ENCODE measurements at regions not wholly inside any gene's neighbourhood (a gene's known extent, or its start where the extent isn't known, plus 50 kb on each side); places are given as distances from the start of the nearest gene placed in this dataset.
"Not testable (repeated sequence)": the region's sequence is repeated elsewhere in the genome, so short reads cannot be mapped to it uniquely, and the experiment has no call there.

DNA sequence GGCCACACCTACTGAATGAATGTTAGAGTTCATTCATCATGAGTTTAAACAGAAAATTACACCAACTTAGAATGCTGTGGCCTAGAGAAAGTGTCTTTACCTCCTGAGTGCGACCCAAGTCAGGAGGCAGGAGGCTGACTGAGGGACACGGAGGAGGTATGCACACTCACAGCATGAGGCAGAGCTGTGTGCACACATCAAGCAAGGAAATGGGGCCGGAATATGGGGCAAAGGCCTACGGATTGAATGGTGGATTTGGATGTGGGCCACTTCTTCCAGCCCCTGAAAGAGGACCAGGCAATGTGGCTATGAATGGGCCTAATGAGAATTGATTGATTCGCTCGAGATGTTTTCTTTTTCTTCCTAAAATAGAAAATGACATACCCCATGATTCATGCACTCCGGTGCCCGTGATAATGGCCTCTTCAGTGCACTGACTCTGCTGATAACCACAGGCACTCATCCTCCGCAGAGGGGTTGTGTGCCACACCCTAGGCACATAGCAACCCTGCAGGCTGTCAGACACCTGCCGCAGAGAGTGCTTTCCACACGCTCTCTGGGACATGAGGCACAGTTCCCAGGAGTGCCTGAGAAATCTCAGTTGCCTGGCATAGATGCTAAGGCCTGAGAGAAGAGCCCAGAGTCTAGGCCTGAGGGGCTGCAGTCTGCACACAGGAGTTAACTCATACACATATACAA is 155.5 kb downstream of the GLUL start:
- Histone ChIP-seq H3K27ac (ENCODE audit: low read length) (peak overlapping the region; percentile 68), H3K9me3 (replicated peaks; ENCODE audit: control insufficient read depth, low read depth, low read length) (no peaks in the 10 kb centered on the region), H3K4me1 (ENCODE audit: control insufficient read depth, insufficient read depth, low read length) (peaks cover 22% of the 10 kb centered on the region), H3K27me3 (ENCODE audit: control insufficient read depth, insufficient read depth, low read length) (no peaks in the 10 kb centered on the region), H3K4me3 (ENCODE audit: low read length) (no peak overlapping the region), H3K36me3 (ENCODE audit: control insufficient read depth, insufficient read depth, low read length) (no peaks in the 10 kb centered on the region)
- DNase-seq, result peak; percentile 43
- 77% methylated on average over 7 of the region's 11 CpGs for WGBS (ENCODE audit: insufficient coverage)

- peak overlapping the region; percentile 68 for H3K27ac ChIP-seq (ENCODE audit: low read length)
- 57% methylated on average over 1 of the region's 2 CpGs for WGBS (ENCODE audit: insufficient coverage)
- no peaks in the 10 kb centered on the region for H3K27me3 ChIP-seq (ENCODE audit: control insufficient read depth, insufficient read depth, low read length)
- H3K36me3 ChIP-seq (ENCODE audit: control insufficient read depth, insufficient read depth, low read length), result no peaks in the 10 kb centered on the region
- DNase-seq, result no peak
- H3K4me1 ChIP-seq (ENCODE audit: control insufficient read depth, insufficient read depth, low read length), result peaks cover 22% of the 10 kb centered on the region
- H3K4me3 ChIP-seq (ENCODE audit: low read length), result no peak overlapping the region
- H3K9me3 ChIP-seq (replicated peaks; ENCODE audit: control insufficient read depth, low read depth, low read length), result no peaks in the 10 kb centered on the region
Observed at GRCh38 chr1:182235604-182235951, 156.0 kb downstream of the GLUL start.

DNA sequence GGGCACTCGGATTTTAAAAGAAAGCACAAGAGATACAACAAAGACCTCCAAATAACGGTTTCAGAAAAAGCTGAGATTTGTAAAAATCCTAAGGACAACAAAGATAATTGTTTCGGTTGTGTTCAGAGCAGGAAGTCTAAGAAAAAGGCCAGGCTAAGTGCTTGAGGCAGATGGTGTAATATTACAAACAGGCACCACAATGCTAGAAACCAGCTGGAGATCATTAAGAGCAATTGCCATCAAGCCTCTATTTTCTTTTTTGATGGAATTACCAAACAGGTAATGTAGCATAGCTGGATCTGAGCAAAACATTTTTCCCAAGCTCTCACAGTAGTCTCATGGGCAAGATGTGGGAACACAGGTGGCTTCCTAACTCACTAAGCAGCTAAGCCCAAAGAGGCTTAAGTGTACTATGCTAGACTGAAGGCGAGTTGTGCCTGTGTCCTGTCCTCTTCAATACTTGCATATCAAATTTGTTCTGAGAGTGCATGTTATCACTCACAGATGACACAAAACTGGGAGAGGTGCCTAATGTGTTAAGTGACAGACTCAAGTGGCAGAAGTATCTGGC is 161.6 kb downstream of the GLUL start:
- H3K27me3 ChIP-seq (ENCODE audit: control insufficient read depth, insufficient read depth, low read length), result no peaks in the 10 kb centered on the region
- peak overlapping the region; percentile 74 for H3K27ac ChIP-seq (ENCODE audit: low read length)
- H3K4me1 ChIP-seq (ENCODE audit: control insufficient read depth, insufficient read depth, low read length), result peaks cover 20% of the 10 kb centered on the region
- WGBS (ENCODE audit: insufficient coverage), result 22% methylated on average over 1 of the region's 4 CpGs
- no peaks in the 10 kb centered on the region for H3K9me3 ChIP-seq (replicated peaks; ENCODE audit: control insufficient read depth, low read depth, low read length)
- H3K36me3 ChIP-seq (ENCODE audit: control insufficient read depth, insufficient read depth, low read length), result no peaks in the 10 kb centered on the region
- H3K4me3 ChIP-seq (ENCODE audit: low read length), result no peak overlapping the region
- peak; percentile 81 for DNase-seq

- Histone ChIP-seq H3K4me3 (ENCODE audit: low read length) (no peak overlapping the region), H3K4me1 (ENCODE audit: control insufficient read depth, insufficient read depth, low read length) (peaks cover 17% of the 10 kb centered on the region), H3K27me3 (ENCODE audit: control insufficient read depth, insufficient read depth, low read length) (no peaks in the 10 kb centered on the region), H3K9me3 (replicated peaks; ENCODE audit: control insufficient read depth, low read depth, low read length) (no peaks in the 10 kb centered on the region), H3K27ac (ENCODE audit: low read length) (peak overlapping the region; percentile 74), H3K36me3 (ENCODE audit: control insufficient read depth, insufficient read depth, low read length) (no peaks in the 10 kb centered on the region)
- no peak for DNase-seq
- WGBS (ENCODE audit: insufficient coverage), result no CpG with 5 or more reads among the region's 4 CpGs
Observed at GRCh38 chr1:182229451-182229850, 162.1 kb downstream of the GLUL start.

DNA sequence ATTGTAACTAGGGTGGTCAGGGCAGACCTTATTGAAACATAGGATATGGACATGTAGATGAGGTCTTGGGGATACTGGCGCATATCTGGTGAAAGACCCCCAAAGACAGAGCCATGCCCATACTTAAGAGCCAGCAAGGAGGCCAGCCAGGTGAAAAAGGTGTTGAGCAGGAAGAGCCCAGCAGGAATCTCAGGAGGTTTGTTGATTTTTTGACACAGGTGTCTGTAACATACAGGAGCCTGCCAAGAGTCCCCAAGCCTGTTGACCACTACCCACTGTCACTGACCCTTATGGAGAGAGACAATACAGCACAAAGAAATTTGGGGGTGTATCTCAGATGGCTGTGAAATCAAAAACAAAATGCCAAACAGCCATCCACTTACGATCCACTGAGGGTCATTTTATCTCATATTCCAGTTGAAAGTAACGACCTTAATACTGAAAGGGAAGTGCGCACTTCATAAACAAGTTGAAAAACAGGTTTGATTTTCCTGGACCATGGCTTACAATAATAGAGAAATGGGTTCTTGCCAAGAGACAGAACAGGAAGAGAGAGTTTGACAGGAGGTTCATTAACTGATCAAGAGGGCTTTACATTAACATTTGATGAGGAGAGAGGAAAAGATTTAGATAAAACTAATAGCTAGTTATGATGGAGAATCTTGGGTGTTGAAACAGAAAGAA is 163.6 kb downstream of the GLUL start:
- Histone ChIP-seq H3K36me3 (ENCODE audit: control insufficient read depth, insufficient read depth, low read length) (no peaks in the 10 kb centered on the region), H3K9me3 (replicated peaks; ENCODE audit: control insufficient read depth, low read depth, low read length) (no peaks in the 10 kb centered on the region), H3K4me1 (ENCODE audit: control insufficient read depth, insufficient read depth, low read length) (peaks cover 17% of the 10 kb centered on the region), H3K4me3 (ENCODE audit: low read length) (no peak overlapping the region), H3K27me3 (ENCODE audit: control insufficient read depth, insufficient read depth, low read length) (no peaks in the 10 kb centered on the region), H3K27ac (ENCODE audit: low read length) (no peak overlapping the region)
- no peak for DNase-seq
- WGBS (ENCODE audit: insufficient coverage), result 45% methylated on average over 2 of the region's 4 CpGs

DNA sequence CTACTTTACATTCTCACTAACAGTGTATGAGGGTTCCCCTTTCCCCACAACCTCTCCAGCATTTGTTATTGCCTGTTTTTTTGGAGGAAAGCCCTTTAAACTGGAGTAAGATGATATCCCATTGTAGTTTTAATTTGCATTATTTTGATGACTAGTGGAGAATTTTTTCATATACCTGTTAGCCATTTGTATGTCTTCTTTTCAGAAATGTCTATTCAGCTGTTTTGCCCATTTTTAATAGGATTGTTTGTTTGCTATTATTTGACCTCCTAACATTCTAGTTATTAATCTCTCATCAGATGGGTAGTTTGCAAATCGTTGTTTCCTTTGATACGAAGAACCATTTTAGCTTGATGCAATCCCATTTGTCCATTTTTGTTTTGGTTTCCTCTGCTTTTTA is 165.0 kb downstream of the GLUL start:
- no peak for DNase-seq
- H3K36me3 ChIP-seq (ENCODE audit: control insufficient read depth, insufficient read depth, low read length), result no peaks in the 10 kb centered on the region
- H3K4me1 ChIP-seq (ENCODE audit: control insufficient read depth, insufficient read depth, low read length), result peaks cover 8% of the 10 kb centered on the region
- H3K9me3 ChIP-seq (replicated peaks; ENCODE audit: control insufficient read depth, low read depth, low read length), result peaks cover 3% of the 10 kb centered on the region
- H3K27me3 ChIP-seq (ENCODE audit: control insufficient read depth, insufficient read depth, low read length), result no peaks in the 10 kb centered on the region
- H3K27ac ChIP-seq (ENCODE audit: low read length), result no peak overlapping the region
- no peak overlapping the region for H3K4me3 ChIP-seq (ENCODE audit: low read length)
- no CpG with 5 or more reads among the region's 2 CpGs for WGBS (ENCODE audit: insufficient coverage)

DNA sequence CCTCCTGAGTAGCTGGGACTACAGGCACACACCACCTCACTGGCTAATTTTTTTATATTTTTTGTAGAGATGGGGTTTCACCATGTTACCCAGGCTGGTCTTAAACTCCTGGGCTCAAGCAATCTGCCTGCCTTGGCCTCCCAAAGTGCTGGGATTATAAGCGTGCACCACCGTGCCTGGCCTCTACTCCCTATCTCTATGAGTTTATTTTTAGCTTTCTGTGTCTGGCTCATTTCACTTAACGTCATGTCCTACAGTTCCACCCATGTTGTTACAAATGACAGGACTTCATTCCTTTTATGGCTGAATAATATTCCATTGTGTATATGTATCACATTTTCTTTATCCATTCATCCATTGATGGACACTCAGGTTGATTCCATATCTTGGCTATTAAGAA is 164.2 kb upstream of the ZNF648 start:
- H3K27me3 ChIP-seq (ENCODE audit: control insufficient read depth, insufficient read depth, low read length); H3K27ac ChIP-seq (ENCODE audit: low read length); DNase-seq; H3K4me1 ChIP-seq (ENCODE audit: control insufficient read depth, insufficient read depth, low read length); H3K4me3 ChIP-seq (ENCODE audit: low read length); H3K9me3 ChIP-seq (replicated peaks; ENCODE audit: control insufficient read depth, low read depth, low read length); H3K36me3 ChIP-seq (ENCODE audit: control insufficient read depth, insufficient read depth, low read length): not testable (repeated sequence)
- WGBS (ENCODE audit: insufficient coverage), result 80% methylated on average over 1 of the region's 3 CpGs

- H3K4me1 ChIP-seq (ENCODE audit: control insufficient read depth, insufficient read depth, low read length); DNase-seq; H3K36me3 ChIP-seq (ENCODE audit: control insufficient read depth, insufficient read depth, low read length); H3K4me3 ChIP-seq (ENCODE audit: low read length); H3K9me3 ChIP-seq (replicated peaks; ENCODE audit: control insufficient read depth, low read depth, low read length); H3K27ac ChIP-seq (ENCODE audit: low read length); H3K27me3 ChIP-seq (ENCODE audit: control insufficient read depth, insufficient read depth, low read length): not testable (repeated sequence)
- WGBS (ENCODE audit: insufficient coverage), result no CpG with 5 or more reads among the region's 2 CpGs
Observed at GRCh38 chr1:182221990-182222389, 160.5 kb upstream of the ZNF648 start.

GRCh38 chr1:182221367-182221766 is 159.9 kb upstream of the ZNF648 start:
- DNase-seq; H3K27ac ChIP-seq (ENCODE audit: low read length); H3K36me3 ChIP-seq (ENCODE audit: control insufficient read depth, insufficient read depth, low read length); H3K4me1 ChIP-seq (ENCODE audit: control insufficient read depth, insufficient read depth, low read length); H3K4me3 ChIP-seq (ENCODE audit: low read length); H3K9me3 ChIP-seq (replicated peaks; ENCODE audit: control insufficient read depth, low read depth, low read length); H3K27me3 ChIP-seq (ENCODE audit: control insufficient read depth, insufficient read depth, low read length): not testable (repeated sequence)
- no CpG with 5 or more reads among the region's 1 CpG for WGBS (ENCODE audit: insufficient coverage)

GRCh38 chr1:182217967-182218366 is 156.5 kb upstream of the ZNF648 start:
- Histone ChIP-seq H3K4me1 (ENCODE audit: control insufficient read depth, insufficient read depth, low read length) (peaks cover 4% of the 10 kb centered on the region), H3K27ac (ENCODE audit: low read length) (no peak overlapping the region), H3K9me3 (replicated peaks; ENCODE audit: control insufficient read depth, low read depth, low read length) (peaks cover 3% of the 10 kb centered on the region), H3K36me3 (ENCODE audit: control insufficient read depth, insufficient read depth, low read length) (no peaks in the 10 kb centered on the region), H3K27me3 (ENCODE audit: control insufficient read depth, insufficient read depth, low read length) (no peaks in the 10 kb centered on the region), H3K4me3 (ENCODE audit: low read length) (no peak overlapping the region)
- no CpG with 5 or more reads among the region's 2 CpGs for WGBS (ENCODE audit: insufficient coverage)
- DNase-seq, result no peak

Measured in muscle of leg (tissue), 3 donors.